GM19328 (cell line): ENCODE measurements at regions not wholly inside any gene's neighbourhood (a gene's known extent, or its start where the extent isn't known, plus 50 kb on each side); places are given as distances from the start of the nearest gene placed in this dataset.
"Not testable (repeated sequence)": the region's sequence is repeated elsewhere in the genome, so short reads cannot be mapped to it uniquely, and the experiment has no call there.

Experiments
- ATAC-seq: cut with Tn5 transposase; IDR thresholded peaks from one replicate; pipeline ENCODE4 v1.9.1; 2021; ENCODE audit warnings: mild to moderate bottlenecking, moderate library complexity; ENCODE audit not compliant: unreplicated experiment

DNA sequence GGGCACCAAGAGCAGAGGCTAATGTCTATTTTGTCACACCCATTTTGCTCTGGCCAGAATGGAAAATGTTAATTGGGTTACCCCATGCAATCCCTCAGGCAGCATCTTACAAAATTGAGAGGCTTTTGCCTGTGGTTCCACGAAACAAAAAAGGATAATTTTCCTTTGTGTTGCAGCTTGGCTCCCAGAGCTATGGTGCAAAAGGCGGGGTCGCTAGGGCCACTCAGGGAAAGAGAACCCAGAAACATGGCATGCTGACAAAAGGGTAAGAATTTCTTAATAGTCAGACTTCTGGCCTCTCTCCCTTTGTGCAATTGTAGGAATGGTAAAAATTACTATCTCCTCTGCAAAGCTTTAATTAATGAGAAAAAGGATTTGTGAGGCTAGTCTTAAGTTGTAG lies 119.6 kb upstream of the BANK1 start:
- no peak for ATAC-seq

DNA sequence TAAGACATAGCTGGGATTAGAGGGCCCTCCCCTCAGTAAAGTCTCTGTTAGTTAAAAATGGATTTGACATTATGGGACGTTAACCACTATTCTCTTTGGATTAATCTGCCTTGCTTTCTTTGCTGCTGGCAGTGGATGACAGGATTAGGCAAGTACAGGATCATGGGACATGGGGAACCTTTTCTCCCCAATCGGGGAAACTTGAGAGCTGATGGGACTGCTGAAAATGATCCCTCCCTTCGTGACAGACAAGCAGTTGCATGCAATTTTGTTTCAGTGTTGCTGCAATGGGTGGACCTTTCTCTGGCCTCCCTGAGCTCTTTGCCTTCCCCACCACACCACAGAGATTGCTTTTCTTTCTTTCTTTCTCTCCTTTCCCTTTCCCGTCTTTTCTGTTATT lies 120.2 kb upstream of the BANK1 start:
- no peak for ATAC-seq

DNA sequence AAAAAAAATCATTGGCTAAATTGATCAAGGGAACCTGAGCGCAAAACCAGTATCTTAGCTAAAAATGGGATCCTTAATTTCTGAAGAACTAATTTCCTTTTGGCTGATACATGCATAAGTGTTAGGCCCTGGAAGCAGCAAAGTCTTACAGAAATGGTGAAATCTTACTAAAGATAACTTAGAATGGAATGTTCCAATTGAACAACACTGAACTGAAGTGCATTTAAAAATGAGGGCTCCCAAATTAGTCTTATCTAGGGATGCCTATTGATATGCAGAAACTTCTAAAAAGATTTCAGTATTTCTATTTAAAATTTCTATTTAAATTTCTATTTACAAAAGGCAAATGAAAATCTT lies 120.7 kb upstream of the BANK1 start:
- ATAC-seq: no peak

DNA sequence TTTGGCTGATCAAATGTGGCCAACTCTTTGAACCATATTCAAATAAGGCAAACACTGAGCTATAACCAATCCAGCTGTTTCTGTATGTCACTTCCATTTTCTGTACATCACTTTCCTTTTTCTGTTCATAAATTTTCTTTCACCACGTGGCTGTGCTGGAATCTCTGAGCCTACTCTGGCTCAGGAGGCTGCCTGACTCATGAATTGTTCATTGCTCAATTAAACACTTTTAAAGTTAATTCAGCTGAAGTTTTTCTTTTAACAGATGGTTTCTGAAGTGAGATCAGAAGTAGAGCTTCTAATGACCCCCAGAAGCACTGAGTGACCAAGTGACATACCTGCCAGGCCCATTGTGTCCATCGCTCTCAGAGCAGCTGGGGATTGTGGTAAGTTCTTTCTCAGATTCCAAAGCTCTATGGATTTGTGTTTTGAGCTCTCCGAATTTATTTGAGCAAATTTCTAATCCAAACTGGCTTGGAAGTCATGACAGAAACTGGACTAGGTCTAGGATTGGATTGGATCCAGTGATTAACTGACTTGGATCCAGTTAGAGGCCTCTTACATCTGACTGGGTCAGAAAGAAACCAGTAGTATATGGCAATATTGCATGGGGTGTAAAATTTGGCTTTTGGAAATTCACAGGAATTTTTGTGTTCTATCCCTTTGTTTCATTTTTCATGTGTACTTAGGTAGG lies 121.2 kb upstream of the BANK1 start:
- ATAC-seq: no peak

DNA sequence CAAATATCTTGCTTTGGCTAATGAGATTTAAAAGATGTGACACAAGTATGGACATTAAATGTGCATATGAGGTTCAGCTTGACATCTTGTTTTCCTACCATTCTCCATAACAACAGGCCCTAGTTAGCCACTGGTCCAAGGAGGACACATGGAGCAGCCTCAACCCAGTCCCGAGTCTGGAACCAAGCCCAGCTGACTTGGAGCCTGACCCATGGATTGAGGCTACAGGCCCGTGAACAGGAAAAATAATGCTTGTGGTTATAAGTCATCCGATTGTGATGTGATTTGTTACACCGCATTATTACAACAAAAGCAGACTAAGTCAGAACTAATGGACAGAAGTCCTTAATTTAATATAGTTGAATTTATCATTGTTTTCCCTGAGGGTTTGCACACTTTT lies 123.2 kb upstream of the BANK1 start:
- no peak for ATAC-seq

DNA sequence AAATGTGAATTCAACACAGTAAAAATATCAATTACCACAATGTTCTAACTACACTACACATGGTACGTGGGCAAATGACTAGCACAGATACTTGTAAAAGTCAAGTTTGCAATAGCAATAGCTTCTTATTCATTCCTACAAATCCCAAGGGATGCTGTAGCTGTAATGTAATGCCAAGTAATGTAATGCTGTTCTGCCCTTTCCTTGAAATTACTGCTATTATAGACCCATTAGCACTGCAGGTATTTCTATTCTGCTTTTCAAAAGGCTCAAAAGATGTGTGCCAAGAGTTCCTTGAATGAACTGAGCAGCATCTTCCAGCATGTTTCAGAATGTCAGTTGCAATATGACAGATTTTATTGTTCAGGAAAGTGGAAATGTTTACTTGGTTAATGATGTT lies 129.9 kb upstream of the BANK1 start:
- no peak for ATAC-seq

DNA sequence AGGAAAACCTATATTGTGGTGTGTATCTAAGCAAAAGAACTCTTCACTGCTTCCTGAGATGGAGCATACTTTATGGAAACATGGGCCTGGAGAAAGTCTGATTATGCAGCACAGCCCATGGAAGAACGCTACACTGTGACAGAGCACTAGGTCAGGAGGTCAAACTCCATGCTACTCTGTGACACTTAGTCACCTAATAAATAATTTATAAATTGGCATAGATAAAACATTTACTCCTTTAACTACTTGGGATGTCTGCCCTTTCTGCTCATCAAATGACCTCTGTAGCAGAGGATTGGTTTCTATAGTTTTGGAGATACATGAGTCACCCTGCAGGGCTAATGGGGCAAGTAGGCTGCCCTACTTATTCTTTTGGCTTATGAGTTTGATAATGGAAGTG lies 134.7 kb upstream of the BANK1 start:
- ATAC-seq: no peak

DNA sequence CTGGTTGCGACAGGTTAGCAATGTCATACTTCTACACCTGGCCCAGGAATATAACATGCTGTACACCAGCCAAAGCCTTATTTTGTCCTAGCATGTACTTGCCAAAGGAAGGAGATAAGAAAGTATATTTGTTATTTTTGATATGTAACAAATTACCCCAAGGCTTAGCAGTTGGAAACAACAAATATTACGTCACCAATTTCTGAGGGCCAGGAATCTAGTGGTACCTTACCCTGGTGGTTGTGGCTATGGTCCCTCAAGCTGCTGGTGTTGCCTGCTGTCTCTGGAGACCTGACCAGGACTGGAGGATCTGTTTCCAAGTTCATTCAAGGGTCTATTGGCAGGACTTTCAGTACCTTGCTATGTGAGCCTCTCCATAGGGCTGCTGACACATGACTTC lies 135.5 kb upstream of the BANK1 start:
- ATAC-seq: no peak

DNA sequence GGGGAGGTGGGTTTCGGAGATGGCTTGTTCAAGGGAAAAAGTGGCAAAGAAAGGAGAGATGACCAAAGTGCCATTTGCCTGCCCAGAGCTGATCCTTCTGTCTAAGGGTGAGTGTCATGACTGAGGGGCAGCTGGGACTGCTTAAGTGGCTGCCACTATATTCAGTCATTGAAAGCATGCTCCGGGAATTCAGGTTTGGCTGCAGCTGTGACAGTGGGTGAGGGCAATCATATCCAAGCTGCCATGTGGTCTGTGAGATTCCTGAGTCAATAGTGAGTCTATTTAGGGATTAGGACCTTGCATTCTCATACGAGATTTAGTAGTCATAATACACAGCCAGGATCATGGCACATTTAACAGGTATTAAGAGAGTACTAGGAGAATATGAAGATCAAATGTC lies 138.8 kb upstream of the BANK1 start:
- ATAC-seq: no peak

DNA sequence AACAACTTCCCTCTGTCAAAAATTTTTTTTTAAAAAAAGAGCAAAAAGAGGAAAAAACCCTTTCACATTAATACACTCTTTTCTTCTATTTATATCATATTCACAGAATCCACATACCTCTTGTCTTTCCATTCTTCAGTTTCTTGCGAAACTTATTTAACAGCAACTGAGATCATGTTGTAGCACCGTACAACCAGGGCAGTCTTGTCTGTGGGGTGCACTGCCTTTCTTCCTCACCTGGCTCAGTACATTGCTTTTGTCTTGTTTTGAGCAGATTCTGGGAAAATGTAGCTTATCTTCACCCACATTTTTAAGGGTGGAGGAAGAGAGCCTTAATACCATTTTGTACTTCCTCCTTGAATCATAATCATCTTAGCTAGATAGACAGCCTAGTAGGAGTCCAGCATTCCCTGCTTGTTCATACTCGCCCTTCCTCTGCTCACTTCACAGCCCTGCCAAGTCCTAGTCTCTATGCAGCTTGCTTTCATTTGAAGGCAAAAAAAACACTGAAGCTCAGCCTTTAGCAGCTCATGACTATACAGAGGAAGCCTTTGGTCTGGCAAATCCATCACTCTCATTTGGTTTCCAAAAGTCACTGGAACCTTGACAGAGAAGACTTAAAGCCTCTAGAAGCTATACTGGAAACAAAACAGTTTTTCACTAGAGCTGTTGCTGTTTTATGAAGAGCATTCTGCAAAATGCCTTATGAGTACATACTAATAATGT lies 140.6 kb upstream of the BANK1 start:
- ATAC-seq: no peak

DNA sequence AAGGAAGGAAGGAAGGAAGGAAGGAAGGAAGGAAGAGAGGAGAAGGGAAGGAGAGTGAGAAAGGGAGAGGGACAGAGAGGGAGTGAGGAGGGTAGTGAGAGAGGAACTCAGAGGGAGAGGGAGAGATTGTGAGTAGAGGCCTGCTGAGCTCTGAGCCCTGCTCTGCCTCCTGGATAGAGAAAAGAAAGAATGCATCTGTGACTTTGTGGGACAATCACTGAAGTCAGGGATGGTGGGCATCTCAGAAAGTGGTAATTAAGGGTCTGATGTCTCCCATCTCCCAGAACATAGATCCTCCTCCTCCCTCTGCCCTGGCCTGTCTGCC lies 142.9 kb upstream of the BANK1 start:
- ATAC-seq: no peak

DNA sequence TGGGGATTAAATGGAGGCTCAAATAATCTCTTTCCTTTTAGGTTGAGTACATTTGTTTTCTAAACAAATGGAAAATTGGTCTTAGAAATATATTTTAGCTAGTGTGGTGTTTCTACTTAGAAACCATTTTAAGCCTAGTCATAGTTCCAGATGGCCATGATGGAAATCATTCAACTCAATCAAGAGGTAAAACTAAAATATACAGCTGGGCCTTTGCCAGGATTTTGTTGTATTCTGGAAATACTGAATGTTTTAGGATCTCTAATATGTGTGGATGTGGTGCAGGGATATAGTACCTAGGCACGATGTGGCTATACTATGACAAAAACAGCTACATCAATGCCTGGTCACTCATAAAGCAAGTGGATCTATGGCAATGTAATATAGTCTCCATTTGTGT lies 146.0 kb upstream of the BANK1 start:
- no peak for ATAC-seq

DNA sequence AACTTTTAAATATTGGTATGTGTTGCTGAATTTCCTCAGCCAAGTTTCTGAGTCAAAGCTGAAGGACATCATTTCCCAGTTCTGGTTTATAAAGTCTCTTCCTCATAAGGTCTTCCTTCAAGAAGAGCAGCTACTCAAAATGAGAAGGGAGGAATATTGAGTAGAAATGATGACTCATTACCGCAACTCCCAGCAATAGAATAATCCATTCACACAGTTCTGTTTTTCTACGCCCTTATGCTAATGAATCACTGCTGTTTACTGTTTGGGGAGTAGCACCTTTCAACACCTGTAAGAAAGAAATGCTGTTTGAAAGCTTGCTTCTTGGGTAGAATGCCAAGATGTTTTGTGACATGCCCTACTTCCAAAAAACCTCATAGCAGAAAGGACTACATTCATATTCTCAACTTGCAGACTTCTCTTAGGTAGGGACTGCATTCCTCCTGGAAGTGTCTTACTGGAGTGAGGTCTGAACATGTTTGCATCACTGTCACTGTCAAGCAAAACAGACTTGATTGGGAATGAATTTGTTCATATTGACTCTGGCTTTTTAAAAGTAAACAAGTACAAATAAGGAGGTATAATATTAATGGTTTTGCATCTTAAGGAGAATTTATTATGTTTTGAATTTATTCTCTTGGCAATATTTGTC lies 147.2 kb upstream of the BANK1 start:
- ATAC-seq: no peak

DNA sequence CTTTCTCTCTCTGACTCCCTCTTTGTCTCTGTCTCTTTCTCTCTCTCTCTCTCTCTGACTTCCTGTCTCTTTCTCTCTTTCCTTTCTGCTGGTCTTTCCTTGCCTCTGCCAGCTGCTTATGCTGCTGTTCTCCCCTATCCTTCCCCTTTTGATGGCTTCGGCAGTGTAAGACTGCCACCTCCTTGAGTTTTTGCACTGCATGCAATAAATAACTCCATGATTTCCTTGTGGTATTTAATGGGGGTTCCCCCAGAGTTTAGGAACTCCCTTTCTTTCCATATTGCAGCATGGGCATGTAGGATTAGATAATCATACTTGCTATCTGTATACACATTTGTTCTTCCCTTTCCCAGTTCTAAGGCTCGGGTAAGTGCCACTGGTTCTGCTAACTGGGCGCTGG lies 157.8 kb upstream of the BANK1 start:
- ATAC-seq: not testable (repeated sequence)

DNA sequence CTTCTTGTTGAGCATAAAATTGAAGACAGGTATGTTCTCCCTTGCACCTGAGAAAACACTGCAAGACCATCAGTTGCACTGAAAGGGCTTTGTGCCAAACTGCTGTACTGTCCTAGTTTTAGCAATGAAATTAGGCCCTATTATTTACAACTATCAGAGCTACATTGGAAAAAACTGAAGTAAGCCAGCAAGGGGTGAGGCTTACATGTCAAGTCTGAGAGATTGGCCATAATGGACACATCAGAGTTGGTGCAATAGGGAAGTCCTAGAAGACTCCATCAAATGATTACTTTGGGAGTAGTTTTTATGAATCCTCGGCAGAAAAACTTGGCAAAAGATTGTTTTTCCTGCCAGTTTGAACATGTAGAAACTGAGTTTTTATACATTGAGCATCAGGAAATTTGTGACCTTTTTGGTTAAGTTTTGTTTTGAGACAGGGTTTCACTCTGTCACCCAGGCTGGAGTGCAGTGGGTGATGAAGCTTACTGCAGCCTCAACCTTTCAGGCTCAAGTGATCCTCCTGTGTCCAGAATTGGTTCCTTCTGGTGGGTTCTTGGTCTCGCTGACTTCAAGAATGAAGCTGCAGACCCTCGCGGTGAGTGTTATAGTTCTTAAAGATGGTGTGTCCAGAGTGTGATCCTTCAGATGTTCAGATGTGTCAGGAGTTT lies 160.1 kb upstream of the BANK1 start:
- ATAC-seq: no peak

DNA sequence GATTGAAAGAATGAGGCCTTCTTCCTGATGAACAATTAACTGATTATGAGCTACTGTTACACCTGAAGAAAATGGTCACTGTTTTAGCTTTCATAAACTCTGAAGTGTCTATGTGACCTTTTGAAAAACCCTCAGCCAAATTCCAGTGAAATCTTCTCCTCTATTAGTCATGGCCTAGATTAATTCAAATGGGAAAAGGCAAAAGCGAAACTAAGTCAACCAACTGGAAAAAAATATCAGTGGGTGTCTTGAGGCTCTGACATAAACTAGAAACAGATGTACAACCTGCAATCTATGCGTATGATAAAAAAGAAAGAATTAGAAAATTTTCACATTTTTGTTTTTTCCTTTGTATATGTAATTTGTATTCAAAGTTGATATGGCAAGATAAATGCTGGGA lies 169.4 kb upstream of the BANK1 start:
- no peak for ATAC-seq

DNA sequence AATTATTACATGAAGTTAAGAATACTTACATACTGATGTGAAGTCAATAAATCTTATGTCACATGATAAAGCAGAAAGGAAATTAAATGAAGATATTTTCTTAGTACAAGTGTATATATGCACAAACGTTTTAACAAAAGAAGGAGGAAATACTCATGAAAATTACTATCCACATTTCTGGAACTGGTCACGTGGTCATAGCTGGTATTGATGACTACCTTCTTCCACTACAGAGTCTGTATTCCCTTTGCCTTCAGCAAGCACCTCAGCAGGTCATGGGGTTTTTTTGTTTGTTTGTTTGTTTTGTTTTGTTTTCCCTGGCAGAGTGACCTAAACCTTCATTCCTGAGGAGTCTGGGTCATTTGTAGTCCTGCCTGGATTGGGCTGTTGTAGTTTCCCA lies 174.9 kb upstream of the BANK1 start:
- ATAC-seq: no peak

DNA sequence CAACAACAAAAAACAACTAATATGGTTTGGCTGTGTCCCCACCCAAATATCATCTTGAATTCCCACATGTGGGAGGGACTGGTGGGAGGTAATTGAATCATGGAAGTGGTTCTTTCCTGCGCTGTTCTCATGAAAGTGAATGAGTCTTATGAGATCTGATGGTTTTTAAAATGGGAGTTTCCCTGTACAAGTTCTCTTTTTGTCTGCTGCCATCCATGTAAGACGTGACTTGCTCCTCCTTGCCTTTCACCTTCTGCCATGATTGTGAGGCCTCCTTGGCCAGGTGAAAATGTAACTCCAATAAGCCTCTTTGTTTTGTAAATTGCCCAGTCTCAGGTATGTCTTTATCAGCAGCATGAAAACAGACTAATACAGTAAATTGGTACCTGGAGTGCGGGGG lies 183.5 kb upstream of the BANK1 start:
- ATAC-seq: not testable (repeated sequence)

DNA sequence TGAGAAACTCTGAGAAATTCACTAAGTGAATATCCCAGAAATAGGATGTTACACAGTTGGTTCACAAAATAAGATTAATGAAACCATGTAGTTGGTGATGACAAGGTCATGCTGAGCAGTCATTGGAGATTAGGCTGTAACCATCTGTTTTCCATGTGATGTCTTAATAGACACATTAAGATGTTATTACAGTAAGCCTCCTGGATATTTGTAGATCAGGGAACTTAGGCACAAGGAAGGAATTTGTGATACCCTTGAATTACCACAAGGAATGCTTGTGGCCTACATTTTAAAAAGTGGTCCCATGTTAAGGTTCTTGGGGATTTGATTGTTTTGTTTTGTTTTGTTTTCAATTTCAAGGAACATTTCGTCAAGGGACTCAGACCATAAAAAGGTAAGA lies 185.6 kb upstream of the BANK1 start:
- ATAC-seq: no peak

DNA sequence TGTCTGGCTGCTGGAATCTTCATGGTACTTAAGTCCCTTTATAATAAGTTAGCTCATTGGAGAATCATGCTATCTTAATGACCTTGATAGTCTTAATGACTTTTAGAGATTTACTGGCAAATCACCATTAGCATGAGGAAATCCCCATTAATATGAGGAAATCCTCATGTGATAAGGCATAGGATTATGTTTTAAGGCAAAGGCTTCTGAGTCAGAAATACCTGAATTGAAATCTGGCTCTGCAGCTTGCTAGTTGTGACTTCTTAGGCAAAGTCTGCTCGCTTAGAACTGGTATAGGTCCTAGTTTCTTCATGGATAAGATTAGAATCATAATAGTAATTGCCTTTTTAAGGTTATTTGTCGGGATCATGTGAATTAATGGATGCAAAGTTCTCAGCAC lies 190.2 kb upstream of the BANK1 start:
- ATAC-seq: no peak

DNA sequence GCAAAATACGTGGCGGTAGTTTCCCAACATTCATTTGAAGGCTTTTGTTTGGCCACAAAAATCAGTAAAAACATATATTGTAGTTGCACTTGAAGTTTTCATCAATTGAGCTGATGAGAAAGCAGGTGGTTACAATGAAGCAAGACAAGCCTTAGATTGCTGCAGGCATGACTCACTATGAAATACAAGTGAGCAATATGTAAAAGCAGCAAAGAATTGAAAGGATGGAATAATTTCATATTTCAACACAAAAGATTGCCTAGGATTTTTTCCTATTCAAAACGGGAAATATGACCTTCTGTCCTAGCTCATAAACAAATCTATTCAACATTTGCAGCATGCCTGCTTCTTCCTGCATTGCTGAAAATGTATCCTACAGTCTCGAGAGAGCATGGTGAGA lies 190.9 kb upstream of the BANK1 start:
- ATAC-seq: no peak
